ENCODE measurements at regions not wholly inside any gene's neighbourhood (a gene's known extent, or its start where the extent isn't known, plus 50 kb on each side); places are given as distances from the start of the nearest gene placed in this dataset.

GRCh38 chr14:54172562-54172961 is 215.9 kb upstream of the BMP4 start:
- TF ChIP-seq, protein P1, sequence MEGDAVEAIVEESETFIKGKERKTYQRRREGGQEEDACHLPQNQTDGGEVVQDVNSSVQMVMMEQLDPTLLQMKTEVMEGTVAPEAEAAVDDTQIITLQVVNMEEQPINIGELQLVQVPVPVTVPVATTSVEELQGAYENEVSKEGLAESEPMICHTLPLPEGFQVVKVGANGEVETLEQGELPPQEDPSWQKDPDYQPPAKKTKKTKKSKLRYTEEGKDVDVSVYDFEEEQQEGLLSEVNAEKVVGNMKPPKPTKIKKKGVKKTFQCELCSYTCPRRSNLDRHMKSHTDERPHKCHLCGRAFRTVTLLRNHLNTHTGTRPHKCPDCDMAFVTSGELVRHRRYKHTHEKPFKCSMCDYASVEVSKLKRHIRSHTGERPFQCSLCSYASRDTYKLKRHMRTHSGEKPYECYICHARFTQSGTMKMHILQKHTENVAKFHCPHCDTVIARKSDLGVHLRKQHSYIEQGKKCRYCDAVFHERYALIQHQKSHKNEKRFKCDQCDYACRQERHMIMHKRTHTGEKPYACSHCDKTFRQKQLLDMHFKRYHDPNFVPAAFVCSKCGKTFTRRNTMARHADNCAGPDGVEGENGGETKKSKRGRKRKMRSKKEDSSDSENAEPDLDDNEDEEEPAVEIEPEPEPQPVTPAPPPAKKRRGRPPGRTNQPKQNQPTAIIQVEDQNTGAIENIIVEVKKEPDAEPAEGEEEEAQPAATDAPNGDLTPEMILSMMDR (IDR thresholded peaks at IDR 0.05; ENCODE audit: poor library complexity, severe bottlenecking): no peak
- TF ChIP-seq EP300 (conservative IDR thresholded peaks at IDR 0.05; ENCODE audit: poor library complexity, severe bottlenecking) (no peak), POLR2AphosphoS5 (IDR thresholded peaks at IDR 0.05) (no peak), REST (IDR thresholded peaks at IDR 0.05; ENCODE audit: borderline replicate concordance) (no peak), TAF1 (IDR thresholded peaks at IDR 0.05; ENCODE audit: low read depth) (no peak), EZH2 (IDR thresholded peaks at IDR 0.05; ENCODE audit: borderline replicate concordance, insufficient read depth, low read length, poor library complexity, severe bottlenecking) (no peak), SMC3 (conservative IDR thresholded peaks at IDR 0.05; ENCODE audit: poor library complexity) (no peak)

All from neural cell (in vitro differentiated cells).